Heart left ventricle (tissue), 16 donors: ENCODE measurements at regions not wholly inside any gene's neighbourhood (a gene's known extent, or its start where the extent isn't known, plus 50 kb on each side); places are given as distances from the start of the nearest gene placed in this dataset.

ENCODE experiments used
- ATAC-seq, 4 donors: fragments of 200-7000 bp; cut with Tn5 transposase; one replicate each; pipeline ENCODE4 v1.9.1; 2020 to 2022; ENCODE audit warnings: moderate library complexity in 4 of 4, mild to moderate bottlenecking in 3 of 4, moderate number of reproducible peaks in 1 of 4
- DNase-seq, 5 donors: peaks; one replicate each; pipeline ENCODE4 v3.0.0-alpha.2; 2020
- H3K27ac ChIP-seq, 12 donors: fragments of 200-600 bp; sonication (generic) in 4 of 12; one replicate each; pipeline versions ENCODE4 v1.5.0 to v1.8.0; 2016 to 2022; ENCODE audit warnings: mild to moderate bottlenecking in 2 of 12
- H3K27me3 ChIP-seq, 9 donors: fragments of 200-600 bp; sonication (generic) in 2 of 9; one replicate each; pipeline versions ENCODE4 v1.5.1 to v1.8.0; 2016 to 2022; ENCODE audit warnings: mild to moderate bottlenecking in 3 of 9
- H3K36me3 ChIP-seq, 9 donors: fragments of 200-600 bp; sonication (generic) in 2 of 9; one replicate each; pipeline versions ENCODE4 v1.5.0 to v1.8.0; 2018 to 2022; ENCODE audit warnings: mild to moderate bottlenecking in 2 of 9
- H3K4me1 ChIP-seq, 12 donors: fragments of 200-600 bp; sonication (generic) in 4 of 12; one replicate each; pipeline versions ENCODE4 v1.5.0 to v1.8.0; 2016 to 2022; ENCODE audit warnings: mild to moderate bottlenecking in 3 of 12
- H3K4me3 ChIP-seq, 12 donors: fragments of 200-600 bp; sonication (generic) in 4 of 12; one replicate each; pipeline versions ENCODE4 v1.5.0 to v1.8.0; 2017 to 2022; ENCODE audit warnings: mild to moderate bottlenecking in 9 of 12, moderate library complexity in 4 of 12
- H3K9me3 ChIP-seq, 12 donors: fragments of 200-600 bp; sonication (generic) in 4 of 12; one replicate each; pipeline versions ENCODE4 v1.5.0 to v1.8.0; 2016 to 2022; ENCODE audit warnings: mild to moderate bottlenecking in 1 of 12
- CTCF ChIP-seq, 12 donors: fragments of 200-600 bp; sonication (generic) in 4 of 12; IDR thresholded peaks; one replicate each; pipeline versions ENCODE4 v1.5.0 to v1.8.0; 2018 to 2022; ENCODE audit warnings: antibody characterized with exemption in 12 of 12, mild to moderate bottlenecking in 5 of 12
- POLR2A ChIP-seq, 2 donors: fragments of 450-650 bp; IDR thresholded peaks; one replicate each; pipeline ENCODE4 v1.6.1; 2017; ENCODE audit warnings: antibody characterized with exemption in 2 of 2, mild to moderate bottlenecking in 2 of 2, moderate library complexity in 2 of 2
- WGBS, 4 donors: extraction: QIAGEN DNeasy Blood & Tissue Kit in 2 of 4; methylation state at CpG; one replicate each; pipeline versions ENCODE4 v1.1.5 to v1.1.7; 2013 to 2018; 5-methylcytosine and 5-hydroxymethylcytosine counted together
- intact Hi-C, 10 donors: fragments of 100-400 bp; cut with DNase I; formaldehyde crosslinking; loops; one replicate each; pipeline versions ENCODE4 v1.11.1 to v1.14.2; 2022
- donor health status: ischemic (EF 13 %, LVEDD 7.1; RV severe dilation, severe dysfunction).
- donor health status: healthy with polysubstance abuse.
- donor health status: DM: no; HTN: yes; CAD: no.
- donor health status: DM: no; HTN: no; CAD: no.
- donor health status: ischemic (EF 25% LVEDD 6.9; RV normal size, moderate dysfunction).
- donor health status: ischemic (EF 25% LVEDD 5.7; RV mildly dilated, moderate dysfunction).
- donor health status: healthy.
- donor health status: DM: yes; HTN: yes; CAD: no.
- donor health status: ischemic (EF 35%, LVEDD 5.7; RV mildly dilated, moderate dysfunction).
- donor health status: nonischemic (EF 11% LVEDD 7.7; RV severe dilation, severe dysfunction).
- donor health status: DM: yes; HTN: yes; CAD: no.
- donor health status: PGD.
- donor health status: ischemic (EF 29% LVEDD 5.4; RV normal size, mild dysfunction).
- donor health status: nonischemic (EF 23%, LVEDD 6.1; RV moderate dilation, normal function).

GRCh38 chr3:68009900-68010299 is 355.5 kb upstream of the SUCLG2 start:
- 69 to 80% (median 77%) methylated on average over 5 of the region's 5 CpGs for WGBS, 4 donors
- Histone ChIP-seq H3K9me3 (no peaks in the 10 kb centered on the region), H3K36me3 (no peaks in the 10 kb centered on the region), H3K4me3 (no peak overlapping the region), H3K27ac (no peak overlapping the region), H3K27me3 (peaks cover 0 to 42% (median 14%) of the 10 kb centered on the region in 9 donors), H3K4me1 (peaks cover 0 to 6% (median 0%) of the 10 kb centered on the region in 12 donors)
- ATAC-seq: no peak
- no peak for TF ChIP-seq POLR2A (IDR thresholded peaks at IDR 0.05)
- no peak for DNase-seq
- intact Hi-C loops: no loop called here

- Histone ChIP-seq H3K9me3 (no peaks in the 10 kb centered on the region), H3K4me1 (peaks cover 0 to 6% (median 0%) of the 10 kb centered on the region in 12 donors), H3K27me3 (peaks cover 0 to 59% (median 14%) of the 10 kb centered on the region in 9 donors), H3K4me3 (peak overlapping the region in 8 of 12 donors; percentile 11 to 36 (median 28)), H3K27ac (no peak overlapping the region), H3K36me3 (no peaks in the 10 kb centered on the region)
- no peak for TF ChIP-seq CTCF (IDR thresholded peaks at IDR 0.05)
- no peak for TF ChIP-seq POLR2A (IDR thresholded peaks at IDR 0.05)
- intact Hi-C loops: no loop called here
- DNase-seq (no peak), ATAC-seq (no peak)
- WGBS, 4 donors: 1 to 2% (median 1%) methylated on average over 21 to 36 of the region's 36 CpGs
Measured at GRCh38 chr3:68007621-68008226, 353.3 kb upstream of the SUCLG2 start.

- intact Hi-C loops: no loop called here
- Histone ChIP-seq H3K36me3 (no peaks in the 10 kb centered on the region), H3K27ac (no peak overlapping the region), H3K4me1 (peaks cover 0 to 6% (median 0%) of the 10 kb centered on the region in 12 donors), H3K4me3 (no peak overlapping the region), H3K27me3 (peaks cover 0 to 67% (median 14%) of the 10 kb centered on the region in 9 donors), H3K9me3 (peaks cover 0 to 4% (median 0%) of the 10 kb centered on the region in 12 donors)
- TF ChIP-seq POLR2A (IDR thresholded peaks at IDR 0.05): no peak
- TF ChIP-seq CTCF (IDR thresholded peaks at IDR 0.05): no peak
- ATAC-seq: no peak
- no peak for DNase-seq
Measured at GRCh38 chr3:68006646-68007045, 352.2 kb upstream of the SUCLG2 start.

- ATAC-seq (no peak), DNase-seq (no peak)
- H3K36me3 ChIP-seq: no peaks in the 10 kb centered on the region
- H3K27ac ChIP-seq: no peak overlapping the region
- no peak overlapping the region for H3K4me3 ChIP-seq
- H3K27me3 ChIP-seq: peaks cover 0 to 65% (median 14%) of the 10 kb centered on the region in 9 donors
- 27 to 35% (median 29%) methylated on average over 7 of the region's 7 CpGs for WGBS, 4 donors
- intact Hi-C loops: no loop called here
- peaks cover 0 to 7% (median 0%) of the 10 kb centered on the region in 12 donors for H3K9me3 ChIP-seq
- TF ChIP-seq CTCF (IDR thresholded peaks at IDR 0.05) (no peak), POLR2A (IDR thresholded peaks at IDR 0.05) (no peak)
- peaks cover 0 to 6% (median 0%) of the 10 kb centered on the region in 12 donors for H3K4me1 ChIP-seq
Measured at GRCh38 chr3:68004091-68004490, 349.7 kb upstream of the SUCLG2 start.

- 54 to 64% (median 56%) methylated on average over 1 of the region's 1 CpG for WGBS, 4 donors
- intact Hi-C loops: no loop called here
- Histone ChIP-seq H3K27me3 (peaks cover 0 to 18% (median 0%) of the 10 kb centered on the region in 9 donors), H3K27ac (no peak overlapping the region), H3K36me3 (no peaks in the 10 kb centered on the region), H3K4me1 (no peaks in the 10 kb centered on the region), H3K4me3 (no peak overlapping the region), H3K9me3 (peaks cover 0 to 7% (median 0%) of the 10 kb centered on the region in 12 donors)
- TF ChIP-seq POLR2A (IDR thresholded peaks at IDR 0.05) (no peak), CTCF (IDR thresholded peaks at IDR 0.05) (no peak)
- ATAC-seq: no peak
- DNase-seq: no peak
Measured at GRCh38 chr3:67998281-67998680, 343.9 kb upstream of the SUCLG2 start.
